GM23338 (cell line): ENCODE measurements at regions not wholly inside any gene's neighbourhood (a gene's known extent, or its start where the extent isn't known, plus 50 kb on each side); places are given as distances from the start of the nearest gene placed in this dataset.

Source experiments
- ATAC-seq: fragments of 200-7000 bp; cut with Tn5 transposase; 3 replicates; pipeline ENCODE4 v1.9.1; 2020
- DNase-seq: peaks from one replicate; pipeline ENCODE4 v3.0.0-alpha.2; 2015; ENCODE audit warnings: low spot score
- H2AFZ ChIP-seq: fragments of 200-600 bp; sonication (generic); 2 replicates; pipeline ENCODE4 v1.8.0; 2016; ENCODE audit warnings: antibody characterized with exemption, mild to moderate bottlenecking, moderate library complexity
- H3F3A ChIP-seq: fragments of 200-600 bp; sonication (generic); replicated peaks from 2 replicates; pipeline ENCODE4 v1.8.0; 2017; ENCODE audit warnings: antibody characterized with exemption, mixed run types, low read depth
- H3K27ac ChIP-seq: fragments of 200-600 bp; sonication (generic); 2 replicates; pipeline ENCODE4 v1.6.1; 2016; ENCODE audit warnings: low read depth
- H3K27me3 ChIP-seq: fragments of 200-600 bp; sonication (generic); 2 replicates; pipeline ENCODE4 v1.8.0; 2016; ENCODE audit warnings: mild to moderate bottlenecking, mixed run types, moderate library complexity; ENCODE audit not compliant: insufficient read depth
- H3K36me3 ChIP-seq: fragments of 200-600 bp; sonication (generic); 2 replicates; pipeline ENCODE4 v1.8.0; 2016; ENCODE audit warnings: mild to moderate bottlenecking; ENCODE audit not compliant: insufficient read depth
- H3K4me1 ChIP-seq: fragments of 200-600 bp; sonication (generic); 2 replicates; pipeline ENCODE4 v1.8.0; 2016; ENCODE audit warnings: mild to moderate bottlenecking, moderate library complexity; ENCODE audit not compliant: insufficient read depth
- H3K4me2 ChIP-seq: fragments of 200-600 bp; sonication (generic); 2 replicates; pipeline ENCODE4 v1.7.1; 2017; ENCODE audit warnings: mixed run types
- H3K4me3 ChIP-seq: fragments of 200-600 bp; sonication (generic); 2 replicates; pipeline ENCODE4 v1.6.1; 2016; ENCODE audit warnings: mixed run types
- H3K79me2 ChIP-seq: fragments of 200-600 bp; sonication (generic); replicated peaks from 2 replicates; pipeline ENCODE4 v1.8.0; 2017; ENCODE audit warnings: mild to moderate bottlenecking; ENCODE audit not compliant: insufficient read depth
- H3K9me2 ChIP-seq: fragments of 200-600 bp; sonication (generic); 2 replicates; pipeline ENCODE4 v1.8.0; 2017; ENCODE audit not compliant: insufficient read depth
- H4K20me1 ChIP-seq: fragments of 200-600 bp; sonication (generic); replicated peaks from 2 replicates; pipeline ENCODE4 v1.8.0; 2017; ENCODE audit warnings: mild to moderate bottlenecking; ENCODE audit not compliant: insufficient read depth
- H3K27ac Mint-ChIP-seq: 2 replicates; pipeline ENCODE4 v1.8.0; 2020; ENCODE audit warnings: inconsistent platforms, mild to moderate bottlenecking, moderate library complexity, mixed read lengths
- H3K27me3 Mint-ChIP-seq: 3 replicates; pipeline ENCODE4 v1.8.0; 2022; ENCODE audit warnings: low read depth, mild to moderate bottlenecking, moderate library complexity, mixed read lengths, inconsistent platforms; ENCODE audit not compliant: insufficient read depth, poor library complexity
- H3K36me3 Mint-ChIP-seq: 3 replicates; pipeline ENCODE4 v1.8.0; 2021; ENCODE audit warnings: low read depth, mild to moderate bottlenecking, inconsistent platforms, moderate library complexity, mixed read lengths
- H3K4me1 Mint-ChIP-seq: 3 replicates; pipeline ENCODE4 v1.8.0; 2020; ENCODE audit warnings: mild to moderate bottlenecking, inconsistent platforms, mixed read lengths
- H3K4me3 Mint-ChIP-seq: 3 replicates; pipeline ENCODE4 v1.8.0; 2021; ENCODE audit warnings: moderate library complexity, mild to moderate bottlenecking, inconsistent platforms, mixed read lengths
- H3K9me3 Mint-ChIP-seq: 3 replicates; pipeline ENCODE4 v1.8.0; 2020; ENCODE audit warnings: moderate library complexity, mild to moderate bottlenecking, inconsistent platforms, mixed read lengths
- CTCF ChIP-seq, 2 experiments: fragments of 200-600 bp in 1 of 2; sonication (generic) in 1 of 2; conservative IDR thresholded peaks; 2 replicates each; pipeline versions ENCODE4 v1.5.1 to v1.6.1; 2016 to 2017; ENCODE audit warnings: antibody characterized with exemption in 2 of 2, low read depth in 2 of 2, mild to moderate bottlenecking in 2 of 2, moderate library complexity in 1 of 2
- ETS1 ChIP-seq: IDR thresholded peaks from 2 replicates; pipeline ENCODE4 v1.6.1; 2016; ENCODE audit warnings: antibody characterized with exemption
- EZH2 ChIP-seq: fragments of 200-600 bp; sonication (generic); IDR thresholded peaks from one replicate; pipeline ENCODE4 v1.8.0; 2017; ENCODE audit warnings: antibody characterized with exemption, mild to moderate bottlenecking, low read depth; ENCODE audit not compliant: unreplicated experiment
- EZH2phosphoT487 ChIP-seq: fragments of 200-600 bp; sonication (generic); IDR thresholded peaks from one replicate; pipeline ENCODE4 v1.8.1; 2018; ENCODE audit warnings: antibody characterized with exemption; ENCODE audit not compliant: unreplicated experiment
- REST ChIP-seq: IDR thresholded peaks from one replicate; pipeline ENCODE4 v1.6.1; 2018; ENCODE audit warnings: antibody characterized with exemption; ENCODE audit not compliant: unreplicated experiment
- ZNF331 ChIP-seq: fragments of 250-450 bp; sonication (Bioruptor Pico); IDR thresholded peaks from 2 replicates; pipeline ENCODE4 v1.5.0; 2020; ENCODE audit warnings: low read depth, mild to moderate bottlenecking, moderate library complexity
- TF ChIP-seq, protein P1 (sequence below): fragments of 250-450 bp; sonication (Bioruptor Pico); IDR thresholded peaks from 2 replicates; pipeline ENCODE4 v1.5.0; 2020; ENCODE audit warnings: mild to moderate bottlenecking, moderate library complexity

DNA sequence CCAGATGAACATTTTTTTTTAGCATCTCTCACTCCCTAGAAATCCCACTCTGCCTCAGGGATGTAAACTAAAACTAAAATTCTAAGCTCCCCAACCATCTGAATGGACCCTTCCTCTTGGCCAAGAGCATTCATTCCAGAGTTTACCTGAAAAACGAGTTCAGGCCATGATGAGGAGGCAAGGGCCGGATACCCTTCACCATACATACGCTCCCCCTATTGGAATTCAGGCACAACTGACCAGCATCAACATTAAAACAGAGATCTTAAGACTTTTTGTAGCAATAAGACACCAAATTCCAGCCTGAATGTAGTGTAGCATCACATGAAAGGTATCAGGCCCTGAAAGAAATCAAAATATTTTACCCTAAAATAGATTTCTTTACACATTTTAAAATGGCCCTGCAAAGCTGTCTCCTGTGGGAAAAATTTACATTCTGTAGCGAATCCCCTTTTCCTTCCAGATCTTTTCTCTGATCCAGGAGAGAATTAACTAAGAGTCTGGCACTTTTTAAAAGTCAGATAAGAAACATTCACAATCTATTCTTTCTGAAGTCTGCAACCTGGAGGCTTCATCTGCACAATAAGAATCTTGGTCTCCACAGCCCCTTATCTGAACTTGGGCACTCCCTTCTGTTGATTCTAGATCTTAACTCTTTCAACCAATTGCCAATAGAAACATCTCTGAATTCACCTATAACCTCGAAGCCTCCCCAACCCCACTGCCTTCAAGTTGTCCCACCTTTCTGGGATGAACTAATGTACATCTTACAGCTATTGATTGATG lies 888.5 kb downstream of the UQCRFS1 start:
- Histone ChIP-seq H3K9me2 (no peaks in the 10 kb centered on the region; the same call in 1 of the 2 replicates), H3K4me1 (no peaks in the 10 kb centered on the region), H3K79me2 (no peaks in the 10 kb centered on the region), H3K4me2 (no peak overlapping the region), H3K27me3 (no peaks in the 10 kb centered on the region), H3K27ac (no peak overlapping the region), H4K20me1 (no peaks in the 10 kb centered on the region), H3K4me3 (no peak overlapping the region), H3F3A (no peaks in the 10 kb centered on the region), H3K36me3 (no peaks in the 10 kb centered on the region), H2AFZ (no peak overlapping the region)
- H3K36me3 Mint-ChIP-seq = peaks cover 8% of the 10 kb centered on the region
- peaks cover 1% of the 10 kb centered on the region for H3K27me3 Mint-ChIP-seq
- H3K9me3 Mint-ChIP-seq = peaks cover 8% of the 10 kb centered on the region
- peaks cover 10% of the 10 kb centered on the region; the same call in 2 of the 3 replicates for H3K4me1 Mint-ChIP-seq
- H3K27ac Mint-ChIP-seq = no peak overlapping the region
- ATAC-seq = peak; percentile 81
- DNase-seq = peak; percentile 68
- no peak for TF ChIP-seq REST
- peak; percentile 55 to 56 for TF ChIP-seq CTCF (conservative IDR thresholded peaks at IDR 0.05; ENCODE audit: low read depth in 2 of 2)
- no peak for TF ChIP-seq ETS1
- no peak for TF ChIP-seq EZH2phosphoT487
- TF ChIP-seq EZH2 = no peak
- no peak for TF ChIP-seq ZNF331 (CRISPR knock-in tag)
- TF ChIP-seq, protein P1, sequence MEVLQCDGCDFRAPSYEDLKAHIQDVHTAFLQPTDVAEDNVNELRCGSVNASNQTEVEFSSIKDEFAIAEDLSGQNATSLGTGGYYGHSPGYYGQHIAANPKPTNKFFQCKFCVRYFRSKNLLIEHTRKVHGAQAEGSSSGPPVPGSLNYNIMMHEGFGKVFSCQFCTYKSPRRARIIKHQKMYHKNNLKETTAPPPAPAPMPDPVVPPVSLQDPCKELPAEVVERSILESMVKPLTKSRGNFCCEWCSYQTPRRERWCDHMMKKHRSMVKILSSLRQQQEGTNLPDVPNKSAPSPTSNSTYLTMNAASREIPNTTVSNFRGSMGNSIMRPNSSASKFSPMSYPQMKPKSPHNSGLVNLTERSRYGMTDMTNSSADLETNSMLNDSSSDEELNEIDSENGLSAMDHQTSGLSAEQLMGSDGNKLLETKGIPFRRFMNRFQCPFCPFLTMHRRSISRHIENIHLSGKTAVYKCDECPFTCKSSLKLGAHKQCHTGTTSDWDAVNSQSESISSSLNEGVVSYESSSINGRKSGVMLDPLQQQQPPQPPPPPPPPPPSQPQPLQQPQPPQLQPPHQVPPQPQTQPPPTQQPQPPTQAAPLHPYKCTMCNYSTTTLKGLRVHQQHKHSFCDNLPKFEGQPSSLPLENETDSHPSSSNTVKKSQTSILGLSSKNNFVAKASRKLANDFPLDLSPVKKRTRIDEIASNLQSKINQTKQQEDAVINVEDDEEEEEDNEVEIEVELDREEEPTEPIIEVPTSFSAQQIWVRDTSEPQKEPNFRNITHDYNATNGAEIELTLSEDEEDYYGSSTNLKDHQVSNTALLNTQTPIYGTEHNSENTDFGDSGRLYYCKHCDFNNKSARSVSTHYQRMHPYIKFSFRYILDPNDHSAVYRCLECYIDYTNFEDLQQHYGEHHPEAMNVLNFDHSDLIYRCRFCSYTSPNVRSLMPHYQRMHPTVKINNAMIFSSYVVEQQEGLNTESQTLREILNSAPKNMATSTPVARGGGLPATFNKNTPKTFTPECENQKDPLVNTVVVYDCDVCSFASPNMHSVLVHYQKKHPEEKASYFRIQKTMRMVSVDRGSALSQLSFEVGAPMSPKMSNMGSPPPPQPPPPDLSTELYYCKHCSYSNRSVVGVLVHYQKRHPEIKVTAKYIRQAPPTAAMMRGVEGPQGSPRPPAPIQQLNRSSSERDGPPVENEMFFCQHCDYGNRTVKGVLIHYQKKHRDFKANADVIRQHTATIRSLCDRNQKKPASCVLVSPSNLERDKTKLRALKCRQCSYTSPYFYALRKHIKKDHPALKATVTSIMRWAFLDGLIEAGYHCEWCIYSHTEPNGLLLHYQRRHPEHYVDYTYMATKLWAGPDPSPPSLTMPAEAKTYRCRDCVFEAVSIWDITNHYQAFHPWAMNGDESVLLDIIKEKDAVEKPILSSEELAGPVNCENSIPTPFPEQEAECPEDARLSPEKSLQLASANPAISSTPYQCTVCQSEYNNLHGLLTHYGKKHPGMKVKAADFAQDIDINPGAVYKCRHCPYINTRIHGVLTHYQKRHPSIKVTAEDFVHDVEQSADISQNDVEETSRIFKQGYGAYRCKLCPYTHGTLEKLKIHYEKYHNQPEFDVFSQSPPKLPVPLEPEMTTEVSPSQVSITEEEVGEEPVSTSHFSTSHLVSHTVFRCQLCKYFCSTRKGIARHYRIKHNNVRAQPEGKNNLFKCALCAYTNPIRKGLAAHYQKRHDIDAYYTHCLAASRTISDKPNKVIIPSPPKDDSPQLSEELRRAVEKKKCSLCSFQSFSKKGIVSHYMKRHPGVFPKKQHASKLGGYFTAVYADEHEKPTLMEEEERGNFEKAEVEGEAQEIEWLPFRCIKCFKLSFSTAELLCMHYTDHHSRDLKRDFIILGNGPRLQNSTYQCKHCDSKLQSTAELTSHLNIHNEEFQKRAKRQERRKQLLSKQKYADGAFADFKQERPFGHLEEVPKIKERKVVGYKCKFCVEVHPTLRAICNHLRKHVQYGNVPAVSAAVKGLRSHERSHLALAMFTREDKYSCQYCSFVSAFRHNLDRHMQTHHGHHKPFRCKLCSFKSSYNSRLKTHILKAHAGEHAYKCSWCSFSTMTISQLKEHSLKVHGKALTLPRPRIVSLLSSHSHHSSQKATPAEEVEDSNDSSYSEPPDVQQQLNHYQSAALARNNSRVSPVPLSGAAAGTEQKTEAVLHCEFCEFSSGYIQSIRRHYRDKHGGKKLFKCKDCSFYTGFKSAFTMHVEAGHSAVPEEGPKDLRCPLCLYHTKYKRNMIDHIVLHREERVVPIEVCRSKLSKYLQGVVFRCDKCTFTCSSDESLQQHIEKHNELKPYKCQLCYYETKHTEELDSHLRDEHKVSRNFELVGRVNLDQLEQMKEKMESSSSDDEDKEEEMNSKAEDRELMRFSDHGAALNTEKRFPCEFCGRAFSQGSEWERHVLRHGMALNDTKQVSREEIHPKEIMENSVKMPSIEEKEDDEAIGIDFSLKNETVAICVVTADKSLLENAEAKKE (CRISPR knock-in tag) = no peak
- H3K4me3 Mint-ChIP-seq = no peak overlapping the region
